ENCODE measurements at regions not wholly inside any gene's neighbourhood (a gene's known extent, or its start where the extent isn't known, plus 50 kb on each side); places are given as distances from the start of the nearest gene placed in this dataset.
A peak's percentile ranks its signal among the peaks of the same experiment; 100 is the strongest.

- TF ChIP-seq CTCF (IDR thresholded peaks at IDR 0.05; ENCODE audit: low read depth, low read length): no peak
- in situ Hi-C loops (cut with HindIII; ENCODE audit: low sequenced_read_pairs): no loop called here
These were observed 328.1 kb downstream of the SMAD2 start for GRCh38 chr18:47602273-47602897.

GRCh38 chr18:47601581-47602272, 328.7 kb downstream of the SMAD2 start:
- DNase-seq (ENCODE audit: low read depth, low spot score): no peak
- in situ Hi-C loops (cut with HindIII; ENCODE audit: low sequenced_read_pairs): no loop called here
- H3K4me3 ChIP-seq (ENCODE audit: low read depth, low read length): no peak overlapping the region
- no peak for TF ChIP-seq CTCF (IDR thresholded peaks at IDR 0.05; ENCODE audit: low read depth, low read length)

More at GRCh38 chr18:47602273-47602897, 328.1 kb downstream of the SMAD2 start:
- H3K4me3 ChIP-seq (ENCODE audit: low read depth, low read length): no peak overlapping the region
- DNase-seq (ENCODE audit: low read depth, low spot score): no peak

GRCh38 chr18:47595831-47596501, 334.5 kb downstream of the SMAD2 start:
- no peak for DNase-seq (ENCODE audit: low read depth, low spot score)
- peak; percentile 11 for TF ChIP-seq CTCF (IDR thresholded peaks at IDR 0.05; ENCODE audit: low read depth, low read length)
- in situ Hi-C loops (cut with HindIII; ENCODE audit: low sequenced_read_pairs): no loop called here
- no peak overlapping the region for H3K4me3 ChIP-seq (ENCODE audit: low read depth, low read length)

- TF ChIP-seq CTCF (IDR thresholded peaks at IDR 0.05; ENCODE audit: low read depth, low read length): no peak
- in situ Hi-C loops (cut with HindIII; ENCODE audit: low sequenced_read_pairs): no loop called here
- no peak overlapping the region for H3K4me3 ChIP-seq (ENCODE audit: low read depth, low read length)
- no peak for DNase-seq (ENCODE audit: low read depth, low spot score)
These were observed 335.8 kb downstream of the SMAD2 start for GRCh38 chr18:47594621-47595086.

GRCh38 chr18:47593744-47594472, 336.6 kb downstream of the SMAD2 start:
- no peak overlapping the region for H3K4me3 ChIP-seq (ENCODE audit: low read depth, low read length)
- no peak for TF ChIP-seq CTCF (IDR thresholded peaks at IDR 0.05; ENCODE audit: low read depth, low read length)
- no peak for DNase-seq (ENCODE audit: low read depth, low spot score)
- in situ Hi-C loops (cut with HindIII; ENCODE audit: low sequenced_read_pairs): no loop called here

- no peak for TF ChIP-seq CTCF (IDR thresholded peaks at IDR 0.05; ENCODE audit: low read depth, low read length)
- DNase-seq (ENCODE audit: low read depth, low spot score): no peak
- in situ Hi-C loops (cut with HindIII; ENCODE audit: low sequenced_read_pairs): no loop called here
- no peak overlapping the region for H3K4me3 ChIP-seq (ENCODE audit: low read depth, low read length)
These were observed 339.0 kb downstream of the SMAD2 start for GRCh38 chr18:47591429-47591828.
